ENCODE measurements at regions not wholly inside any gene's neighbourhood (a gene's known extent, or its start where the extent isn't known, plus 50 kb on each side); places are given as distances from the start of the nearest gene placed in this dataset.

- Histone ChIP-seq H3K9ac (ENCODE audit: low read depth, low read length) (no peak overlapping the region), H3K4me1 (ENCODE audit: control insufficient read depth, insufficient read depth, low read length) (peaks cover 8% of the 10 kb centered on the region), H3K4me3 (ENCODE audit: low read depth, low read length) (no peak overlapping the region), H3K27me3 (ENCODE audit: control insufficient read depth, insufficient read depth, low read length) (no peaks in the 10 kb centered on the region), H3K9me3 (ENCODE audit: control insufficient read depth, insufficient read depth, low read length) (no peaks in the 10 kb centered on the region), H3K36me3 (ENCODE audit: control insufficient read depth, insufficient read depth, low read length) (no peaks in the 10 kb centered on the region)
These were observed 118.2 kb downstream of the PCDH7 start for GRCh38 chr4:30838331-30838730.

GRCh38 chr4:30839583-30840520 is 119.7 kb downstream of the PCDH7 start:
- H3K27me3 ChIP-seq (ENCODE audit: control insufficient read depth, insufficient read depth, low read length) = no peaks in the 10 kb centered on the region
- H3K4me1 ChIP-seq (ENCODE audit: control insufficient read depth, insufficient read depth, low read length) = peaks cover 12% of the 10 kb centered on the region
- H3K9me3 ChIP-seq (ENCODE audit: control insufficient read depth, insufficient read depth, low read length) = no peaks in the 10 kb centered on the region

GRCh38 chr4:30840571-30840970 is 120.4 kb downstream of the PCDH7 start:
- Histone ChIP-seq H3K27me3 (ENCODE audit: control insufficient read depth, insufficient read depth, low read length) (no peaks in the 10 kb centered on the region), H3K9me3 (ENCODE audit: control insufficient read depth, insufficient read depth, low read length) (no peaks in the 10 kb centered on the region), H3K9ac (ENCODE audit: low read depth, low read length) (no peak overlapping the region), H3K4me1 (ENCODE audit: control insufficient read depth, insufficient read depth, low read length) (peaks cover 12% of the 10 kb centered on the region), H3K36me3 (ENCODE audit: control insufficient read depth, insufficient read depth, low read length) (no peaks in the 10 kb centered on the region), H3K4me3 (ENCODE audit: low read depth, low read length) (no peak overlapping the region)

More at GRCh38 chr4:30839583-30840520, 119.7 kb downstream of the PCDH7 start:
- Histone ChIP-seq H3K4me3 (ENCODE audit: low read depth, low read length) (no peak overlapping the region), H3K9ac (ENCODE audit: low read depth, low read length) (no peak overlapping the region), H3K36me3 (ENCODE audit: control insufficient read depth, insufficient read depth, low read length) (no peaks in the 10 kb centered on the region)

GRCh38 chr4:30842142-30842541 is 122.0 kb downstream of the PCDH7 start:
- Histone ChIP-seq H3K4me3 (ENCODE audit: low read depth, low read length) (no peak overlapping the region), H3K9me3 (ENCODE audit: control insufficient read depth, insufficient read depth, low read length) (no peaks in the 10 kb centered on the region), H3K36me3 (ENCODE audit: control insufficient read depth, insufficient read depth, low read length) (no peaks in the 10 kb centered on the region), H3K27me3 (ENCODE audit: control insufficient read depth, insufficient read depth, low read length) (no peaks in the 10 kb centered on the region), H3K9ac (ENCODE audit: low read depth, low read length) (no peak overlapping the region), H3K4me1 (ENCODE audit: control insufficient read depth, insufficient read depth, low read length) (peaks cover 5% of the 10 kb centered on the region)

DNA sequence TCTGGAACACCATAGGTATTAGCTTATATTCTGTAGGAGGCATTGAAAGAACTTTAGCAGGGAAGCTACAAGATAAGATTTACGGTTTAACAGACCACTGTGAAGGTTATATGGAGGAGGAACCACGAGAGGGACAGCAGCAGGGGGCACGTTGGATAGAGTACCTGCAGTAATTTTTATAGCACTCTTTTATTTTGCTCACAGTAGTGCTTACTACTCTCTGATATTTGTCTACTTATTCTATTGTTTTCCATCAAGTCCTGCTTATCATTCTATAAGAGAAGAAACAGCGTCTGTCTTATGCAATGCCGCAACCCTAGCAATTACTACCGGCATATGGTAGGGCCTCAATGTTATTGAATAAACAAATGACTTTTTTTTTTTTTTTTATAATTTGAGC is 122.5 kb downstream of the PCDH7 start:
- Histone ChIP-seq H3K27me3 (ENCODE audit: control insufficient read depth, insufficient read depth, low read length) (no peaks in the 10 kb centered on the region), H3K4me1 (ENCODE audit: control insufficient read depth, insufficient read depth, low read length) (peaks cover 4% of the 10 kb centered on the region)

GRCh38 chr4:30844861-30845582 is 124.9 kb downstream of the PCDH7 start:
- H3K9me3 ChIP-seq (ENCODE audit: control insufficient read depth, insufficient read depth, low read length) = no peaks in the 10 kb centered on the region
- H3K4me3 ChIP-seq (ENCODE audit: low read depth, low read length) = no peak overlapping the region
- H3K27me3 ChIP-seq (ENCODE audit: control insufficient read depth, insufficient read depth, low read length) = no peaks in the 10 kb centered on the region
- no peak overlapping the region for H3K9ac ChIP-seq (ENCODE audit: low read depth, low read length)
- peaks cover 4% of the 10 kb centered on the region for H3K4me1 ChIP-seq (ENCODE audit: control insufficient read depth, insufficient read depth, low read length)
- no peaks in the 10 kb centered on the region for H3K36me3 ChIP-seq (ENCODE audit: control insufficient read depth, insufficient read depth, low read length)

More for the DNA sequence above, 122.5 kb downstream of the PCDH7 start:
- H3K36me3 ChIP-seq (ENCODE audit: control insufficient read depth, insufficient read depth, low read length) = no peaks in the 10 kb centered on the region
- H3K4me3 ChIP-seq (ENCODE audit: low read depth, low read length) = no peak overlapping the region
- no peaks in the 10 kb centered on the region for H3K9me3 ChIP-seq (ENCODE audit: control insufficient read depth, insufficient read depth, low read length)
- H3K9ac ChIP-seq (ENCODE audit: low read depth, low read length) = no peak overlapping the region

GRCh38 chr4:30847167-30847566 is 127.0 kb downstream of the PCDH7 start:
- H3K27me3 ChIP-seq (ENCODE audit: control insufficient read depth, insufficient read depth, low read length) = no peaks in the 10 kb centered on the region
- no peaks in the 10 kb centered on the region for H3K9me3 ChIP-seq (ENCODE audit: control insufficient read depth, insufficient read depth, low read length)
- peaks cover 4% of the 10 kb centered on the region for H3K4me1 ChIP-seq (ENCODE audit: control insufficient read depth, insufficient read depth, low read length)
- H3K4me3 ChIP-seq (ENCODE audit: low read depth, low read length) = no peak overlapping the region
- no peaks in the 10 kb centered on the region for H3K36me3 ChIP-seq (ENCODE audit: control insufficient read depth, insufficient read depth, low read length)
- H3K9ac ChIP-seq (ENCODE audit: low read depth, low read length) = no peak overlapping the region

- Histone ChIP-seq H3K9ac (ENCODE audit: low read depth, low read length) (no peak overlapping the region), H3K4me1 (ENCODE audit: control insufficient read depth, insufficient read depth, low read length) (peaks cover 4% of the 10 kb centered on the region), H3K36me3 (ENCODE audit: control insufficient read depth, insufficient read depth, low read length) (no peaks in the 10 kb centered on the region), H3K27me3 (ENCODE audit: control insufficient read depth, insufficient read depth, low read length) (no peaks in the 10 kb centered on the region), H3K4me3 (ENCODE audit: low read depth, low read length) (no peak overlapping the region), H3K9me3 (ENCODE audit: control insufficient read depth, insufficient read depth, low read length) (no peaks in the 10 kb centered on the region)
These were observed 127.8 kb downstream of the PCDH7 start for GRCh38 chr4:30847958-30848357.

GRCh38 chr4:30854531-30854930 is 134.4 kb downstream of the PCDH7 start:
- H3K36me3 ChIP-seq (ENCODE audit: control insufficient read depth, insufficient read depth, low read length) = no peaks in the 10 kb centered on the region
- no peak overlapping the region for H3K9ac ChIP-seq (ENCODE audit: low read depth, low read length)
- H3K27me3 ChIP-seq (ENCODE audit: control insufficient read depth, insufficient read depth, low read length) = no peaks in the 10 kb centered on the region
- H3K4me3 ChIP-seq (ENCODE audit: low read depth, low read length) = no peak overlapping the region
- peaks cover 5% of the 10 kb centered on the region for H3K4me1 ChIP-seq (ENCODE audit: control insufficient read depth, insufficient read depth, low read length)
- no peaks in the 10 kb centered on the region for H3K9me3 ChIP-seq (ENCODE audit: control insufficient read depth, insufficient read depth, low read length)

DNA sequence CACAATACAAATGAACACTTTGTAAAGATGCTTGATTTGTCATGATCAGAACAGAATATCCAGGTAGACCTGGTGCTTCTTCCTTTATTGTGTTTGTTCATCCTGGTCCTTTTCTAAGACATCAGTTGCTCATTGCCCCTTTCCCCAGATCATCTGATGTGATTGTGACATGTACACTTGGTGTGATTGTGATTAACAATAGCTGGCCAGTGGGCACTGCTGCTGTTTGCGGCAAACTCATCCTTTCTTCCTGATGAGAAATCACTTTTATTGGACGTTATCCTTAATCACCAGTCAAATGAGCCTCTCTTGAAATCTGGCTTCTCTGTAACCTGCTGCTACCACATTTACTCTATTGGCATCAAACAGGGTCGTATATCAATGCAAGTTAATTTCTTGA is 135.1 kb downstream of the PCDH7 start:
- Histone ChIP-seq H3K9ac (ENCODE audit: low read depth, low read length) (no peak overlapping the region), H3K27me3 (ENCODE audit: control insufficient read depth, insufficient read depth, low read length) (no peaks in the 10 kb centered on the region), H3K4me1 (ENCODE audit: control insufficient read depth, insufficient read depth, low read length) (peaks cover 5% of the 10 kb centered on the region), H3K9me3 (ENCODE audit: control insufficient read depth, insufficient read depth, low read length) (no peaks in the 10 kb centered on the region), H3K36me3 (ENCODE audit: control insufficient read depth, insufficient read depth, low read length) (no peaks in the 10 kb centered on the region), H3K4me3 (ENCODE audit: low read depth, low read length) (no peak overlapping the region)

DNA sequence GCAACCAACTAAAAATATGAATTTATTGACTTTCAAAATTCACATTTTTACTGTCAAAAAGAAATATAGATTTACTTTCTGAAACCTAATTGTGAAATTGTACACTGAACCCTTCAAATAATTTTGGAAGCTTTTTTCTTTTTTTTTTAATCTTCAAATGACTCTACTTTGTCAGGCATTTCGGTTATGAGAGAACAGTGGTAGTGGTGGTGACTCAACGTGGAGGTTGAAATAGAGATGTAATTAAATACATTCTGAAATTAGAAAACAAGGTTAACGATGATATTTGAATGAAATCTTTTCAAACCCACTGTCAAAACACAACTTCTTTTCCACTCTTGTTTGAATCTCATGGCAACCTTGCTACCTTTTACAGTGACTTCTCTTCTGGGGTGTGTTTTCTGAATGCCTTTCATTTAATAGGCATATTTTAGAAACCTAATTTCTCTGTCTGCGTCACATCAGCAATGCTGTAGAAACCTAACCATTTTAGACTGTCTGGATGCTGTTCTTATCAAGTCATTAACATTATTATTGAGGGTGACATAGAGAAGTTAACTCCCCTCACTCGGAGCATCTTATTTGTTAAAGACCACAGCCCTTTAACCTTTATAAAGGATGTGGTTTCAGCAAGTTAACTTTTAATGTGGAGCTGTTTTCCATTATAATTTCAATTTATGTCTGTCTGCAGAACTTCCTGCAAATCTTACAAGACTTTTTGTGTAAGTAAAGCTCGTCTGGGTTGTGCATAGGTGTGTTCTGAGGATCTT is 136.8 kb downstream of the PCDH7 start:
- no peaks in the 10 kb centered on the region for H3K36me3 ChIP-seq (ENCODE audit: control insufficient read depth, insufficient read depth, low read length)
- peaks cover 5% of the 10 kb centered on the region for H3K4me1 ChIP-seq (ENCODE audit: control insufficient read depth, insufficient read depth, low read length)
- H3K27me3 ChIP-seq (ENCODE audit: control insufficient read depth, insufficient read depth, low read length) = no peaks in the 10 kb centered on the region
- H3K4me3 ChIP-seq (ENCODE audit: low read depth, low read length) = no peak overlapping the region
- no peak overlapping the region for H3K9ac ChIP-seq (ENCODE audit: low read depth, low read length)
- H3K9me3 ChIP-seq (ENCODE audit: control insufficient read depth, insufficient read depth, low read length) = no peaks in the 10 kb centered on the region
